Psoas muscle (tissue), 7 donors: ENCODE measurements at regions not wholly inside any gene's neighbourhood (a gene's known extent, or its start where the extent isn't known, plus 50 kb on each side); places are given as distances from the start of the nearest gene placed in this dataset.

Experiments
- ATAC-seq, 4 donors: fragments of 200-7000 bp; cut with Tn5 transposase; one replicate each; pipeline ENCODE4 v1.9.1; 2020; ENCODE audit warnings: moderate library complexity in 3 of 4, mild to moderate bottlenecking in 2 of 4
- DNase-seq, 2 donors: peaks; one replicate each; pipeline ENCODE4 v3.0.0-alpha.2; 2020
- H3K27ac ChIP-seq: fragments of 200-600 bp; one replicate; pipeline ENCODE4 v1.8.0; 2022
- H3K27me3 ChIP-seq, 3 donors: fragments of 200-600 bp in 1 of 3; one replicate each; pipeline versions ENCODE4 v1.6.1 to v1.8.0; 2013 to 2022; ENCODE audit warnings: low read length in 2 of 3, mild to moderate bottlenecking in 2 of 3, moderate library complexity in 1 of 3; ENCODE audit not compliant: insufficient read depth in 3 of 3
- H3K36me3 ChIP-seq, 2 donors: fragments of 200-600 bp in 1 of 2; one replicate each; pipeline versions ENCODE4 v1.6.1 to v1.8.0; 2013 to 2022; ENCODE audit warnings: low read depth in 1 of 2, mild to moderate bottlenecking in 1 of 2, moderate library complexity in 1 of 2; ENCODE audit not compliant: insufficient read depth in 1 of 2
- H3K4me1 ChIP-seq: fragments of 200-600 bp; one replicate; pipeline ENCODE4 v1.8.0; 2022
- H3K4me3 ChIP-seq: fragments of 200-600 bp; one replicate; pipeline ENCODE4 v1.8.0; 2022; ENCODE audit warnings: mild to moderate bottlenecking
- H3K9me3 ChIP-seq: fragments of 200-600 bp; one replicate; pipeline ENCODE4 v1.8.0; 2022
- WGBS, 3 donors: extraction: QIAGEN DNeasy Blood & Tissue Kit; methylation state at CpG; one replicate each; pipeline versions ENCODE4 v1.1.6 to v1.1.7; 2013; 5-methylcytosine and 5-hydroxymethylcytosine counted together
- intact Hi-C, 2 donors: fragments of 100-400 bp; cut with DNase I; formaldehyde crosslinking; loops; one replicate each; pipeline versions ENCODE4 v1.11.0 to v1.14.2; 2022
- TF ChIP-seq, protein P1 (sequence below): fragments of 200-600 bp; IDR thresholded peaks from one replicate; pipeline ENCODE4 v1.8.0; 2022; ENCODE audit warnings: antibody characterized with exemption
- donor health status: healthy with polysubstance abuse.
- donor health status: DM: no; HTN: no; CAD: no; lungs with moderate emphysema.
- donor health status: Bipolar disorder and iron deficiency.
- donor health status: healthy.
- donor health status: DM: yes; HTN: yes; CAD: no.
- donor health status: DM: no; HTN: no; CAD: no.
- donor health status: DM: yes; HTN: yes; CAD: no.

DNA sequence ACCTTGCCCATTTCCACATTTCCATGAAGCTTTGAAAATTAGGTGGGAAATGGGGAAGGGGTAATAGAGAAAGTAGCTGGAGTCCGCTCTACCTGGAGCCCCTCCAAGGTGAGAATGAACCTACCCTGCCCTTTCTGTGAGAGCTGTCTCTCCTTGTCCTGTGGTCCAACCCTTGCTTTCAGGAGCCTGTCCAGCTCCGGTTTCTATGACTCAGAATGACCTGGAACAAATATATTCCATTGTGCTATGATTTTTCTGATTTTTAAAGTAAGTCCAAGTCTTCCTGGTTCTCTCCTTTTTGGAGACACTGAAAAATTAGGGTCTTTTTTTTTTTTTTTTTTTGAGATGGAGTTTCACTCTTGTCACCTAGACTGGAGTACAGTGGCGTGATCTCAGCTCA lies 89.1 kb upstream of the VASH1 start:
- TF ChIP-seq, protein P1, sequence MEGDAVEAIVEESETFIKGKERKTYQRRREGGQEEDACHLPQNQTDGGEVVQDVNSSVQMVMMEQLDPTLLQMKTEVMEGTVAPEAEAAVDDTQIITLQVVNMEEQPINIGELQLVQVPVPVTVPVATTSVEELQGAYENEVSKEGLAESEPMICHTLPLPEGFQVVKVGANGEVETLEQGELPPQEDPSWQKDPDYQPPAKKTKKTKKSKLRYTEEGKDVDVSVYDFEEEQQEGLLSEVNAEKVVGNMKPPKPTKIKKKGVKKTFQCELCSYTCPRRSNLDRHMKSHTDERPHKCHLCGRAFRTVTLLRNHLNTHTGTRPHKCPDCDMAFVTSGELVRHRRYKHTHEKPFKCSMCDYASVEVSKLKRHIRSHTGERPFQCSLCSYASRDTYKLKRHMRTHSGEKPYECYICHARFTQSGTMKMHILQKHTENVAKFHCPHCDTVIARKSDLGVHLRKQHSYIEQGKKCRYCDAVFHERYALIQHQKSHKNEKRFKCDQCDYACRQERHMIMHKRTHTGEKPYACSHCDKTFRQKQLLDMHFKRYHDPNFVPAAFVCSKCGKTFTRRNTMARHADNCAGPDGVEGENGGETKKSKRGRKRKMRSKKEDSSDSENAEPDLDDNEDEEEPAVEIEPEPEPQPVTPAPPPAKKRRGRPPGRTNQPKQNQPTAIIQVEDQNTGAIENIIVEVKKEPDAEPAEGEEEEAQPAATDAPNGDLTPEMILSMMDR, result no peak

DNA sequence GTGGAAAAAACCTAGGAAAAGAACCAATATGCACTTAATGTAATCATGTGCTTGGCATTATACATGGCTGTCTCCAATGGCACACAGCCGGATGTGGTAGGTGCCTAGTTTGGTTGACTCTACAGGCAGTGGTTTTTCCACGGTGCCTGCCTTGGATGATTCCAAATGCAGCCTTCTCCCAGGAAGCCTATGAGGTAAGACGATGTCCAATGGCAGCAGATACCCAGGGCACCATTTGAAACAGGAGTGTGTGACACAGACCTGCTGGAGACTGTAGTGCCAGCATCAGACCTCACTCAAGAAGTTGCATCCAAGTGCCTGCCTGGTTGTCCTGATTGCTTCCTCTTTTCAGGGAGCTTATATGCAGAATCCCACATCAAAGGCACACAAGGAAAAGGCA lies 88.0 kb upstream of the VASH1 start:
- WGBS, 3 donors, result 94 to 96% (median 94%) methylated on average over 3 of the region's 3 CpGs
- intact Hi-C loops, result no loop called here
- no peak for ATAC-seq

More for the DNA sequence above, 89.1 kb upstream of the VASH1 start:
- Histone ChIP-seq H3K27ac (no peak overlapping the region), H3K36me3 (no peaks in the 10 kb centered on the region), H3K9me3 (peaks cover 11% of the 10 kb centered on the region), H3K4me1 (no peaks in the 10 kb centered on the region), H3K27me3 (no peaks in the 10 kb centered on the region), H3K4me3 (no peak overlapping the region)
- WGBS, 3 donors, result 87 to 95% (median 87%) methylated on average over 3 of the region's 3 CpGs
- no peak for ATAC-seq
- DNase-seq, result no peak
- intact Hi-C loops, result no loop called here

DNA sequence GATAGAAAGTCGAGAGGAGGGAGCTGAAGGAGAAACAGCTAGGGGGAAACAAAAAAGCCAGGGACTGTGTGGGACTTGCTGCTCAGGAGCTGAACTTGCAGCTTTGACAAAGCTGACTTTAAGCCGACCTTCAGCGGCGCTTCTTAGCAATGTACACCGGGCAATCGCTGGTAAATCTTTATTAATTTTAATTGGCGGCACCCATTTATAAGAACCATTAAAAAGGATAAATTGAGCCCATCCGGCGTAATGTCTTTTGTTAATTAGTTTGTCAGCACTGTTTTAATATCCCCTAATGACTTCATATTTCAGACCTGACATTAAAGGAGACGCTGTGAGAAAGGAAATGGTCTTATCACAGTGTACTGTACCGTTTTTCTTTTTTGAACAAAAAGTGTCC lies 86.2 kb upstream of the VASH1 start:
- Histone ChIP-seq H3K9me3 (no peaks in the 10 kb centered on the region), H3K27ac (no peak overlapping the region), H3K4me1 (no peaks in the 10 kb centered on the region), H3K27me3 (no peaks in the 10 kb centered on the region), H3K36me3 (no peaks in the 10 kb centered on the region), H3K4me3 (no peak overlapping the region)
- TF ChIP-seq, protein P1, result no peak
- intact Hi-C loops, result no loop called here
- ATAC-seq (no peak), DNase-seq (no peak)
- 71 to 78% (median 74%) methylated on average over 11 of the region's 11 CpGs for WGBS, 3 donors

More for the DNA sequence above, 88.0 kb upstream of the VASH1 start:
- Histone ChIP-seq H3K27ac (no peak overlapping the region), H3K36me3 (no peaks in the 10 kb centered on the region), H3K27me3 (no peaks in the 10 kb centered on the region), H3K9me3 (peaks cover 11% of the 10 kb centered on the region), H3K4me3 (no peak overlapping the region), H3K4me1 (no peaks in the 10 kb centered on the region)
- DNase-seq, result no peak
- TF ChIP-seq, protein P1, result no peak

DNA sequence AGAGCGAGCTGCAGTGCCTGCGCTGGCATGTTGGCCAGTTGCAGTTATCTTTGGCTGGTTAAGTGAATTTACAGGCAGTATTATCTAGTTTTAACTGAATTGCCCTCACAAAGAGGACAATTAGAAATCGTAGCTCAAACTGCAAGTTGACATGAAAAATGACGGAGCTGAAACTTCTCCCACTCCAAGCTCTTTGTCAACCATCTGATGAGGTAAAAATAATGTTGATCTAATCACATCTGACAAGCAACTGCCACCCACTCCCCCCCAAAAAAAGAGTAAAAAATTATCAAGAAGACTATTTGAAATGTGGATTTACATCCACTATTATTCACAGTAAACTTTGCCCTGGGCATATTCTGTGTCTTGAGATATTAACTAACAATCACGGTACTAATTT lies 84.7 kb upstream of the VASH1 start:
- H3K4me1 ChIP-seq, result no peaks in the 10 kb centered on the region
- no peaks in the 10 kb centered on the region for H3K27me3 ChIP-seq
- H3K27ac ChIP-seq, result no peak overlapping the region
- 83 to 90% (median 89%) methylated on average over 5 of the region's 5 CpGs for whole genome bisulfite sequencing, 3 donors
- H3K9me3 ChIP-seq, result no peaks in the 10 kb centered on the region
- TF ChIP-seq, protein P1, result no peak
- H3K4me3 ChIP-seq, result no peak overlapping the region
- H3K36me3 ChIP-seq, result no peaks in the 10 kb centered on the region
- DNase-seq (no peak), ATAC-seq (no peak)
- intact Hi-C loops, result no loop called here

DNA sequence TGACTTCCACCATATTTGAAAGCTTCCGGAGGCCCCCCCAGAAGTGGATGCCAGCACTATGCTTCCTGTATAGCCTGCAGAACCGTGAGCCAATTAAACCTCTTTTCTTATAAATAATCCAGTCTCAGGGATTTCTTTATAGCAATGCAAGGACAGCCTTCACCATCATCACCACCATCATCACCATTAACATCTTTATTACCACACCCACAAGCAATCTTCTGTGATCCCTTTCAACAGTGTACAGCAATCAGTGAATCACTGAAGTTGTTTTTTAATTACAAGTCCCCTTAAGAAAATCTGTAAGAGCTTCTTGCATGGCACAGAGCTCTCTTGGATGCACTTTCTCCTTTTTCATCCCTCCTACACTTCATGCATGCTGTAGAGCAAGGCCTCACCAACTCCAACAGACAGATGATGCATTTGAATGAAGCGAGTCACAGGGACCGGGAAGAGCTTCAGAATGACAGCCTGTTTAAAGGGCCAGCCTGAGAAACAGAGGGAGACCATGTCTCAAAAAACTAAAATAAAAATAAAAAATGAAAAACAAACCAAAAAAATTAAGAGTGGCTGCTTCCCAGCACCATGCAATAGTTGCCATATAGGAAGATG lies 83.6 kb upstream of the VASH1 start:
- Histone ChIP-seq H3K4me3 (no peak overlapping the region), H3K27me3 (no peaks in the 10 kb centered on the region), H3K4me1 (no peaks in the 10 kb centered on the region), H3K36me3 (no peaks in the 10 kb centered on the region), H3K27ac (no peak overlapping the region), H3K9me3 (peaks cover 4% of the 10 kb centered on the region)
- ATAC-seq (no peak), DNase-seq (no peak)
- TF ChIP-seq, protein P1, result no peak
- 71 to 79% (median 72%) methylated on average over 4 of the region's 4 CpGs for WGBS, 3 donors
- intact Hi-C loops, result no loop called here
